ENCODE measurements at regions not wholly inside any gene's neighbourhood (a gene's known extent, or its start where the extent isn't known, plus 50 kb on each side); places are given as distances from the start of the nearest gene placed in this dataset.

GRCh38 chr2:200023570-200023969, 68.2 kb downstream of the MAIP1 start:
- H3K4me2 ChIP-seq (ENCODE audit: low read length), result no peak overlapping the region
- no peaks in the 10 kb centered on the region for H3K36me3 ChIP-seq (ENCODE audit: insufficient read depth, low read length)
- H3K27me3 ChIP-seq (ENCODE audit: insufficient read depth, low read length), result no peaks in the 10 kb centered on the region
- H3K4me3 ChIP-seq (ENCODE audit: low read depth, low read length, poor library complexity, severe bottlenecking), result no peak overlapping the region
- H3K27ac ChIP-seq (ENCODE audit: low read depth, low read length, poor library complexity, severe bottlenecking), result no peak overlapping the region
- no peaks in the 10 kb centered on the region for H3K9me2 ChIP-seq (ENCODE audit: low read depth, low read length)
- no peaks in the 10 kb centered on the region for H3K4me1 ChIP-seq (ENCODE audit: insufficient read depth, low read length, severe bottlenecking)
- no peaks in the 10 kb centered on the region for H3K9me3 ChIP-seq (ENCODE audit: low read length)
- H3K9ac ChIP-seq (ENCODE audit: low read length), result no peak overlapping the region
- H4K20me1 ChIP-seq (ENCODE audit: insufficient read depth, low read length), result no peaks in the 10 kb centered on the region
- TF ChIP-seq EZH2 (IDR thresholded peaks at IDR 0.05; ENCODE audit: borderline replicate concordance, low read length), result no peak
- TF ChIP-seq CTCF (IDR thresholded peaks at IDR 0.05; ENCODE audit: low read length), result no peak
- H2AFZ ChIP-seq (ENCODE audit: low read length), result no peak overlapping the region
- no peaks in the 10 kb centered on the region for H3F3A ChIP-seq (ENCODE audit: insufficient read depth, low read length)
- H3K79me2 ChIP-seq (ENCODE audit: insufficient read depth, low read length), result no peaks in the 10 kb centered on the region

GRCh38 chr2:200025717-200026116, 70.3 kb downstream of the MAIP1 start:
- Histone ChIP-seq H3K27ac (ENCODE audit: low read depth, low read length, poor library complexity, severe bottlenecking) (no peak overlapping the region), H3K9me3 (ENCODE audit: low read length) (no peaks in the 10 kb centered on the region), H2AFZ (ENCODE audit: low read length) (no peak overlapping the region), H3K9me2 (ENCODE audit: low read depth, low read length) (no peaks in the 10 kb centered on the region), H3K4me2 (ENCODE audit: low read length) (no peak overlapping the region), H3K9ac (ENCODE audit: low read length) (no peak overlapping the region), H4K20me1 (ENCODE audit: insufficient read depth, low read length) (no peaks in the 10 kb centered on the region), H3K79me2 (ENCODE audit: insufficient read depth, low read length) (no peaks in the 10 kb centered on the region), H3K27me3 (ENCODE audit: insufficient read depth, low read length) (no peaks in the 10 kb centered on the region), H3K4me3 (ENCODE audit: low read depth, low read length, poor library complexity, severe bottlenecking) (no peak overlapping the region), H3K36me3 (ENCODE audit: insufficient read depth, low read length) (no peaks in the 10 kb centered on the region), H3F3A (ENCODE audit: insufficient read depth, low read length) (no peaks in the 10 kb centered on the region), H3K4me1 (ENCODE audit: insufficient read depth, low read length, severe bottlenecking) (no peaks in the 10 kb centered on the region)
- TF ChIP-seq EZH2 (IDR thresholded peaks at IDR 0.05; ENCODE audit: borderline replicate concordance, low read length) (no peak), CTCF (IDR thresholded peaks at IDR 0.05; ENCODE audit: low read length) (no peak)

- Histone ChIP-seq H2AFZ (ENCODE audit: low read length) (no peak overlapping the region), H3K9ac (ENCODE audit: low read length) (no peak overlapping the region), H3K4me3 (ENCODE audit: low read depth, low read length, poor library complexity, severe bottlenecking) (no peak overlapping the region), H3K27ac (ENCODE audit: low read depth, low read length, poor library complexity, severe bottlenecking) (no peak overlapping the region), H3K79me2 (ENCODE audit: insufficient read depth, low read length) (no peaks in the 10 kb centered on the region), H3F3A (ENCODE audit: insufficient read depth, low read length) (no peaks in the 10 kb centered on the region), H3K27me3 (ENCODE audit: insufficient read depth, low read length) (no peaks in the 10 kb centered on the region), H3K9me2 (ENCODE audit: low read depth, low read length) (no peaks in the 10 kb centered on the region), H4K20me1 (ENCODE audit: insufficient read depth, low read length) (no peaks in the 10 kb centered on the region), H3K9me3 (ENCODE audit: low read length) (no peaks in the 10 kb centered on the region), H3K4me2 (ENCODE audit: low read length) (no peak overlapping the region), H3K4me1 (ENCODE audit: insufficient read depth, low read length, severe bottlenecking) (no peaks in the 10 kb centered on the region), H3K36me3 (ENCODE audit: insufficient read depth, low read length) (no peaks in the 10 kb centered on the region)
- TF ChIP-seq CTCF (IDR thresholded peaks at IDR 0.05; ENCODE audit: low read length), result no peak
Measured at GRCh38 chr2:200026332-200027230, 71.2 kb downstream of the MAIP1 start.

All from OCI-LY1 (cell line).